C4-2B (cell line): ENCODE measurements at regions not wholly inside any gene's neighbourhood (a gene's known extent, or its start where the extent isn't known, plus 50 kb on each side); places are given as distances from the start of the nearest gene placed in this dataset.

ENCODE experiments used
- ZFX ChIP-seq: fragments of 450-650 bp; IDR thresholded peaks from 2 replicates; pipeline ENCODE4 v1.6.1; 2017
- TF ChIP-seq, protein P1 (sequence below): fragments of 450-650 bp; conservative IDR thresholded peaks from 2 replicates; pipeline ENCODE4 v1.5.1; 2017; ENCODE audit warnings: mild to moderate bottlenecking

DNA sequence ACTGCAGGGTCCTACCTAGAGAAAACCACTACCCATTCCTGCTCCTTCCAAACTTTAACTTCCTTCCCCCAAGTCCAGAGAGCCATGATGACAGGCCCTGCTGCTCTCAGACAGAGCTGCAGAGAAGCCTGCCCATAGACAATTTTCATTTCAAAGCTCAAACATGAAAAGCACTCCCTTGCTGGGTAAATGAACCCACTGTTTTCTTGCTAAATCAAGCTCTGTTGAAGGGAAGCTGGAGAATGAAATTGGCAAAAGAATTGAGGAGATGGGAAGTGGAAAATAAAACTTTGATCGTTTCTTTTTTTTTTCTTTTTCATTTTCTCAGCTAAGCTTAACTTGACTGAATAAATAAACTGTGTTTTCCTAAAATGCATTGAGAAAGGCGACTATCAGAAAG, 331.1 kb upstream of the CPEB2 start:
- TF ChIP-seq, protein P1, sequence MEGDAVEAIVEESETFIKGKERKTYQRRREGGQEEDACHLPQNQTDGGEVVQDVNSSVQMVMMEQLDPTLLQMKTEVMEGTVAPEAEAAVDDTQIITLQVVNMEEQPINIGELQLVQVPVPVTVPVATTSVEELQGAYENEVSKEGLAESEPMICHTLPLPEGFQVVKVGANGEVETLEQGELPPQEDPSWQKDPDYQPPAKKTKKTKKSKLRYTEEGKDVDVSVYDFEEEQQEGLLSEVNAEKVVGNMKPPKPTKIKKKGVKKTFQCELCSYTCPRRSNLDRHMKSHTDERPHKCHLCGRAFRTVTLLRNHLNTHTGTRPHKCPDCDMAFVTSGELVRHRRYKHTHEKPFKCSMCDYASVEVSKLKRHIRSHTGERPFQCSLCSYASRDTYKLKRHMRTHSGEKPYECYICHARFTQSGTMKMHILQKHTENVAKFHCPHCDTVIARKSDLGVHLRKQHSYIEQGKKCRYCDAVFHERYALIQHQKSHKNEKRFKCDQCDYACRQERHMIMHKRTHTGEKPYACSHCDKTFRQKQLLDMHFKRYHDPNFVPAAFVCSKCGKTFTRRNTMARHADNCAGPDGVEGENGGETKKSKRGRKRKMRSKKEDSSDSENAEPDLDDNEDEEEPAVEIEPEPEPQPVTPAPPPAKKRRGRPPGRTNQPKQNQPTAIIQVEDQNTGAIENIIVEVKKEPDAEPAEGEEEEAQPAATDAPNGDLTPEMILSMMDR, result no peak
- TF ChIP-seq ZFX, result no peak
